Activated T-cell treated with anti-CD3 and anti-CD28 coated beads for 1 hour (primary cell): ENCODE measurements at regions not wholly inside any gene's neighbourhood (a gene's known extent, or its start where the extent isn't known, plus 50 kb on each side); places are given as distances from the start of the nearest gene placed in this dataset.
"Not testable (repeated sequence)": the region's sequence is repeated elsewhere in the genome, so short reads cannot be mapped to it uniquely, and the experiment has no call there.

Source experiments
- DNase-seq: peaks from one replicate; pipeline ENCODE4 v3.0.0-alpha.2; 2020; ENCODE audit warnings: low read depth

DNA sequence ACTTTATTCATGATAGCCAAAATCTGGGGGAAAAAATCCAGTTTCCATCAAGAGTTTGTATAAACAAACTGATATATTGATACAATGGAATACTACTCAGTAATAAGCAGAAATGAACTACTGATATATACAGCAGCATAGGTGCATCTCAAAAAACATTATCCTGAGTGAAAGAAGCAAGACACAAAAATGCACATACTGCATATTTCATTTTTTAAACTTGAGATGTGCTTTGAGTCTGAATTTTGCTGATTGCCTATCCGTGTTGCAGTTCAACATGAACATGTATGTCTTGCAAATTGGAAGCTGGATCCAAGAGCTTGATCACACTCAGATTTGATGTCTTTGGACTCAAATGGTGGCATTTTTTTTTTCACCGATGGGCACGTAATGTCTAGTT, 132.4 kb downstream of the TSEN15 start:
- DNase-seq = no peak

GRCh38 chr1:184184614-184185013, 133.1 kb downstream of the TSEN15 start:
- DNase-seq = not testable (repeated sequence)

GRCh38 chr1:184185347-184185746, 133.8 kb downstream of the TSEN15 start:
- no peak for DNase-seq

DNA sequence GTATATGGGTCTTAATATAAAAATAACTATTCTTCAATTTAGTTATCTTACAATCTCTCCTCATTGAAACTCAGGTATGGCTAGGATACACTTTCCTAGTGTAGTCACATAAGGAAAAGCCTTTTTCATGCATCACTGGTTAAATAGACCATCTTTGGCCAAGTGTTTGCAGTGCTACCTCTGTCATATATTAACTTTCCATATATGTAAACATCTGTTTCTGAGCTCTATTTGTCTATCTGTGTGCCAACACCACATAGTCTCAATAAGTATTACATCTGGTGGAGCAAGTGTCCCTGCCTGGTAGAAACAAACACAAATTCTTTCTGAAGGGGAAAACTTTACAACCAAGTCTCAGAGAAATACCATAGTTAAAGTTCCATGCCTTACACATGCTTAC, 134.6 kb downstream of the TSEN15 start:
- no peak for DNase-seq

DNA sequence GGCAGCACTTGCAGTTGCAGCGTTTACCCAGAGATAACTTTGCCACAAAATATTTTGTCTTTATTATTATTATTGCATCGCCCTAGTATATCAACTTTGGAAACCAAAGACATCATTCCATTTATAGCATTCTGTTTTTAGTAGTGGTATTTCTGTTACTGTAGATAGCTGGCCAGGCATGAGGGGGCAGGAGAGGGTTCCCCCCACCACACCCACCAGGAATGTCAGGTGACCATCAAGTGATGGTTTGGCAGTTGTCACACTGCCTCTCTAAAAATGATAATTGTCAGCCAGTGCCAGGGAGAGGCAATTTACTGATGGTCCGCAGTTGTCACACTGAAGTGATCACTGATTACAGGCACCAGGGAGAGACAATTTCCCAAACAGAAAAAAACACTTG, 135.6 kb downstream of the TSEN15 start:
- no peak for DNase-seq

GRCh38 chr1:184188037-184188436, 136.5 kb downstream of the TSEN15 start:
- DNase-seq = no peak

DNA sequence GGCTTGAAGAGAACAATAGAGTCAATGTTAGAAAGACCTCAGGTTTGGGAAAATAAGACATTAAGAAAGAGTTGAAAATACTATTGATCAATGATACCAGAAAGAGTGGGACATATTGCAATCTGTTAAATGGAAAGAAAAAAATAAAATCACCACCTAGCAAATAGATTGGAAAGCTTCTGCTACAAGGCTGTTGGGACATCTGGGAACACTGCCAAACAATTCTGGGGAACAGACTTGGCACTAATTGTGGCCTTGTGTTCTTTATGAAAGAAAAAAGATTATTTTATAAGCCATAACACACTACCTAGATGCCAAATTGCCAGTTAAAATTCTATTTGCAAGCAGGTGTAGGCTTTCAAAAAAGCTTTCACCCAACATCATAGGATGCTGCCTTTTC, 137.8 kb downstream of the TSEN15 start:
- no peak for DNase-seq

GRCh38 chr1:184190616-184191015, 139.1 kb downstream of the TSEN15 start:
- DNase-seq = no peak

GRCh38 chr1:184191181-184191621, 139.7 kb downstream of the TSEN15 start:
- DNase-seq = no peak

DNA sequence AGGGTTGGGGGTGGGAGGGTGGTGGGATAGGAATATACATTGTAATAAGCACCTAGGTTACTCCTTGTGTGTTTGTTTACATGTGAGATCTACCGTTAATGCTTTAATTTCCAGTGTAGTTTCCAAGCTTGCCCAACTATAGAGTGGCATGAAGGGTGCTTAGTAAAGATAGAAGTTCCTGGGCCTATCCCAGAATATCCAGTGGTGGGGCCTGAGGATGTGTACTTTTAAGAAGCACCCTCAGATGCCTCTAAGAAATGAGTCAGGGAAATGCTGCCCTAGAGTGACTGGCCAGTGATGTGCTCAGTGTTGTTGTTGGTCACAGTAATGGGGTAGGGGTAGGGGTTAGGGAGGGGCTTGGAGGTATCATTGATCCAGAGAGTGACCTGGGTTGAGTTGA, 141.3 kb downstream of the TSEN15 start:
- no peak for DNase-seq

GRCh38 chr1:184193451-184193850, 141.9 kb downstream of the TSEN15 start:
- no peak for DNase-seq

DNA sequence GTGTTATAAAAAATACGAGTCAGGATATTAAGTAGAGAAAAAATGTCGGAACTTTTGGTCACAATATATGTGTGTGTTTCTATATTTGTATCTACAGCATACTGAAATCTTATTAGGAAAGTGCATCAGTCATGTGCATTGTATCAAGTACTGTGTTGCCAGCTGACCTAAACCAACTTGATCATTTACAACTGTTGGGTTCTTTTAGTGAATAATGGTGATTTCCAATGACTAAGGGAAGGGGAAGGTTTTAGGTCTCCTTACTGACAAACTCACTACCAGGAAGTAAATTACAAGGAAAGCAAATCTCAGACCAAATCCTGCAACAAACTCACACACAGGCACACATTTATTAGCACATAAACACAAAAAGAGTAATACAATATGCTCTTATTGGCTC, 142.7 kb downstream of the TSEN15 start:
- DNase-seq = no peak

GRCh38 chr1:184195722-184196121, 144.2 kb downstream of the TSEN15 start:
- not testable (repeated sequence) for DNase-seq

GRCh38 chr1:184197831-184198230, 146.3 kb downstream of the TSEN15 start:
- DNase-seq = no peak

DNA sequence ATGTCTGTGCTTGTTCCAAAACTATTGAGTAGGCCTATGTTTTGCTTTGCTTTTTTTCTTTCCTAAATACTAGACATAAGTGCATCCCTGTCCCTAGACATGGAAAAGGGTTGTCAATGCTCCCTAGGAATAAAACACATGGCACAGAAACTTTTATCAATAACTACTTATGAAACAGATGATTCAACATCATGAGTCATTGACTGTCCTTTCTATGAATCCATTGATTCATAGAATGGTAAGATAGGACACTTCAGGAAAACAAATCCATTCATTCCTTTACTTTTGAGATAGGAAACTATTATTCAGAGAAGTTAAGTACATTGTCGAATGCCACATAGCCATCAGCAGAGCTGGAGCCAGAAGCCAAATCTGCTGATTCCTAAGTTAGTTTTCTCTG, 147.5 kb downstream of the TSEN15 start:
- no peak for DNase-seq

DNA sequence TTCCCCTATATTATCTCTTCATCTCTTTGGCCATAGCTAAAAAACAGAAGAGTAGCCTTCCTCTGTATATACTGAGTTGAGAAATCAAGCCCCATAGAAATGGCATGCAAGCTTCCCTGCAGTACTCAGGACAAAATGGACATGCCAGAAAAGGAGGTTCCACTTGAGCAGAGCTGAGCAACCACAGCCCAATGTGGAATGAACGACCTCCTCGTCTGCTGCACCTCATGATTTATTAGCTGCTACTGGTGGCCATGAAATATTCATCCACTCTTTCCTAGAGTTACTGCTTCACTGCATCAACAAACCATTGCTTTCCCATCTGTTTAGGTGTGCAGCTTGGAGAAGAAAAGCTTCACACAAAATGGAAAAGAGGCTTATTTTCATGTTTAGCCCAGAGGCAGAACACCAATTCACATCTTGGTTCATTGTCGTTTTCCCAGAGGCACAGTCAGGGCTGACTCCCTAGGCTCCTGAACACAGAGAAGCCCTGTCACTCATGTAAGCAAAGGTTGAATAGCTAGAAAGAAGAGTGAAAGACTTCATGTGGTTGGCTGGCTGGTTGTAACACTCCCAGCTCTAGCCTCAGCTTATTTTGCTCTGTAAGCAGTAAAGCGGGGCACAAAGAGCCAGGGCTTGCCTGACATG, 148.0 kb downstream of the TSEN15 start:
- no peak for DNase-seq

GRCh38 chr1:184208622-184209021, 157.1 kb downstream of the TSEN15 start:
- no peak for DNase-seq

DNA sequence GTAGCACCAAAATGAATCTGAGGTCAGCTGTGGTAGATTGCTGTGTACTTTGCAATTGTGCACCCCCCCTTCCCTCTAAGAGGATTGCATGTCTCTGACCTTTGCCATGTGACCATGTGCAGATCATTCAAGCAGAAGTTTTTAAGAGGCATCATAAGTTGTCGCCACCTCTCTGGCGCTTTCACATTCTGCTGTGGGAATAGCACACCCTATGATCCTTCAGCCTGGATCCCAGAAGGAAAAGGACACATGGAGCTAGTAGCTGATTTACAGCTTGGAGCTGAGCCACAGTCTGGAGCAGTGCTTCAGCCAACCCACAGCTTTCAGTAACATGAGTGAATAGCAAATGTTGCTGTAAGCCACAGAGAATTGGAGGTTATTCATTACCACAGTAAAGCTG, 158.5 kb downstream of the TSEN15 start:
- no peak for DNase-seq

DNA sequence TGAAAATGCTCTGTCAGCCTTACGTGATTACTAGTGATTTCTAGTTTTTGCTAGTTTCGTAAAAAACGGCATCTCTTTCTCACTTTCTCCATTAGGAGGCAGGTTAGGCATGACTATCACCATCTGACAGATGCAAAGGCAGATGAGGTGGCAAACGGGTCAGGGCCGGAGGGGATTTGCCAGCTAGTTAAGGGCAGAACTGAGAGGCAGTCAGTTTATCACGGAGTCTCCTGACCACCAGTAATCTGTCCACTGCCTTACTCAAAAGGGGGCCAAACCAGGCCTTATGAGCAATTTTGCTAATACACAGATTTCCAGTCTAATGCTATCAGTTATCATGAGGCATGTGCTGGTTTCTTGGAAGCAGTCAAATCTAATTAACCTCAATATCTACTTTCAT, 159.3 kb downstream of the TSEN15 start:
- DNase-seq = no peak

DNA sequence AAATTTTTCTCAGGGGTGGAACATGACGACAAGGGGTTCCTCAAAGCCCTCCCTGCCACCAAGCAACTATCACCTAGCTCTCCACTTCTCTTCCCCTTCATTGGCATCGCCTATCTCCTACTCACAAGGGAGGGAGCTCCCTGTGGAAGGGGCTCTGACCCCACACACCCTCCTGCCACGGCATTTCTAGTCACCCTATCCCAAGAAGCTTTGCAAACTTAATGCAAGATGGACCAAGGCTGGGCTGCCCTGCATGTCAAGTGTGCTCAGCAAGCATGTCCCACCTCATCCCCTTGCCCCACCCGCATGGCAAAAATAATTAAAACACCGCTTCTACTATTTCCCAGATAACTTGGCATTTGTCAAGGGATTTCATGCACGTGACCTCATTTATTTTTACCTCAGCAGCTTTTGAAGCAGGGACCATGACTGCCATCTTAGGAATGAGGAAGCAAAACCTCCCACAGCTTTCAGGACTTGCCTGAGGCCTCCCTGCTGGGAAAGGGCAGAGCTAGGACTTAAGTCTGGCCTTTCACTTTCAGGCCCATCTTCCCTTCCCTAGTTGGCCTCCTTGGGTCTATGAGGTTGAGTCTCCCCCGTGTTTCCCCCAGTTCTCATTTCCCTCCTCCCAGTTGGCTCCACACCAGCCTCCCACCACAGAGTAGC, 161.3 kb downstream of the TSEN15 start:
- no peak for DNase-seq

GRCh38 chr1:184214128-184214527, 162.6 kb downstream of the TSEN15 start:
- DNase-seq = no peak

GRCh38 chr1:184215274-184215925, 163.9 kb downstream of the TSEN15 start:
- no peak for DNase-seq

GRCh38 chr1:184218458-184219075, 167.0 kb downstream of the TSEN15 start:
- DNase-seq = no peak
